ENCODE measurements at regions not wholly inside any gene's neighbourhood (a gene's known extent, or its start where the extent isn't known, plus 50 kb on each side); places are given as distances from the start of the nearest gene placed in this dataset.
"Not testable (repeated sequence)": the region's sequence is repeated elsewhere in the genome, so short reads cannot be mapped to it uniquely, and the experiment has no call there.

GRCh38 chr7:142450206-142450605, 192.3 kb upstream of the PRSS58 start:
- no peak for DNase-seq (ENCODE audit: low spot score)
- ATAC-seq: no peak

GRCh38 chr7:142448857-142449256, 191.0 kb upstream of the PRSS58 start:
- DNase-seq (ENCODE audit: low spot score); ATAC-seq: not testable (repeated sequence)

GRCh38 chr7:142447762-142448161, 189.9 kb upstream of the PRSS58 start:
- no peak for DNase-seq (ENCODE audit: low spot score)
- ATAC-seq: no peak

- ATAC-seq: no peak
Observed at GRCh38 chr7:142445019-142445686, 187.3 kb upstream of the PRSS58 start.

GRCh38 chr7:142443216-142444010, 185.6 kb upstream of the PRSS58 start:
- DNase-seq (ENCODE audit: low spot score) (no peak), ATAC-seq (no peak)

More at GRCh38 chr7:142445019-142445686, 187.3 kb upstream of the PRSS58 start:
- DNase-seq (ENCODE audit: low spot score): no peak

- ATAC-seq: no peak
Observed at GRCh38 chr7:142442396-142442795, 184.5 kb upstream of the PRSS58 start.

GRCh38 chr7:142440906-142441411, 183.1 kb upstream of the PRSS58 start:
- DNase-seq (ENCODE audit: low spot score): no peak
- no peak for ATAC-seq

More at GRCh38 chr7:142442396-142442795, 184.5 kb upstream of the PRSS58 start:
- no peak for DNase-seq (ENCODE audit: low spot score)

- DNase-seq (ENCODE audit: low spot score) (no peak), ATAC-seq (no peak)
Observed at GRCh38 chr7:142440219-142440905, 182.5 kb upstream of the PRSS58 start.

GRCh38 chr7:142439739-142440138, 181.9 kb upstream of the PRSS58 start:
- DNase-seq (ENCODE audit: low spot score) (no peak), ATAC-seq (no peak)

GRCh38 chr7:142438923-142439515, 181.2 kb upstream of the PRSS58 start:
- DNase-seq (ENCODE audit: low spot score) (no peak), ATAC-seq (no peak)

- ATAC-seq (peak; percentile 54), DNase-seq (ENCODE audit: low spot score) (no peak)
Observed at GRCh38 chr7:142438235-142438922, 180.5 kb upstream of the PRSS58 start.

- ATAC-seq: no peak
- DNase-seq (ENCODE audit: low spot score): no peak
Observed at GRCh38 chr7:142437741-142438140, 179.9 kb upstream of the PRSS58 start.

GRCh38 chr7:142436601-142437000, 178.7 kb upstream of the PRSS58 start:
- no peak for ATAC-seq

GRCh38 chr7:142435606-142436005, 177.7 kb upstream of the PRSS58 start:
- ATAC-seq: not testable (repeated sequence)

More at GRCh38 chr7:142436601-142437000, 178.7 kb upstream of the PRSS58 start:
- no peak for DNase-seq (ENCODE audit: low spot score)

GRCh38 chr7:142434666-142435167, 176.9 kb upstream of the PRSS58 start:
- DNase-seq (ENCODE audit: low spot score) (no peak), ATAC-seq (no peak)

More at GRCh38 chr7:142435606-142436005, 177.7 kb upstream of the PRSS58 start:
- not testable (repeated sequence) for DNase-seq (ENCODE audit: low spot score)

GRCh38 chr7:142434133-142434532, 176.3 kb upstream of the PRSS58 start:
- ATAC-seq; DNase-seq (ENCODE audit: low spot score): not testable (repeated sequence)

GRCh38 chr7:142432377-142432776, 174.5 kb upstream of the PRSS58 start:
- no peak for ATAC-seq

GRCh38 chr7:142431491-142431890, 173.6 kb upstream of the PRSS58 start:
- no peak for DNase-seq (ENCODE audit: low spot score)
- ATAC-seq: no peak

More at GRCh38 chr7:142432377-142432776, 174.5 kb upstream of the PRSS58 start:
- no peak for DNase-seq (ENCODE audit: low spot score)

GRCh38 chr7:142428094-142428493, 170.2 kb upstream of the PRSS58 start:
- ATAC-seq (no peak), DNase-seq (ENCODE audit: low spot score) (no peak)

- DNase-seq (ENCODE audit: low spot score) (no peak), ATAC-seq (no peak)
Observed at GRCh38 chr7:142425281-142425680, 167.4 kb upstream of the PRSS58 start.
